Esophagus muscularis mucosa (tissue), 4 donors: ENCODE measurements at regions not wholly inside any gene's neighbourhood (a gene's known extent, or its start where the extent isn't known, plus 50 kb on each side); places are given as distances from the start of the nearest gene placed in this dataset.

Experiments
- DNase-seq: peaks from one replicate; pipeline ENCODE4 v3.0.0-alpha.2; 2017; ENCODE audit errors: extremely low spot score
- H3K27ac ChIP-seq, 4 donors: fragments of 200-600 bp; sonication (generic); replicated peaks in 1 of 4; 1 replicate in 3 of 4; 2 replicates in 1 of 4; pipeline ENCODE4 v1.5.1; 2016 to 2019; ENCODE audit warnings: mild to moderate bottlenecking in 1 of 4
- H3K27me3 ChIP-seq, 4 donors: fragments of 200-600 bp; sonication (generic); one replicate each; pipeline versions ENCODE4 v1.5.1 to v1.6.0; 2016 to 2019
- H3K36me3 ChIP-seq, 4 donors: fragments of 200-600 bp; sonication (generic); one replicate each; pipeline ENCODE4 v1.5.1; 2016 to 2019
- H3K4me1 ChIP-seq, 4 donors: fragments of 200-600 bp; sonication (generic); one replicate each; pipeline ENCODE4 v1.5.1; 2016 to 2019
- H3K4me3 ChIP-seq, 4 donors: fragments of 200-600 bp; sonication (generic); 1 replicate in 2 of 4; 2 replicates in 2 of 4; pipeline ENCODE4 v1.5.1; 2016 to 2019; ENCODE audit warnings: mild to moderate bottlenecking in 4 of 4, moderate library complexity in 1 of 4
- H3K9me3 ChIP-seq, 4 donors: fragments of 200-600 bp; sonication (generic); 1 replicate in 3 of 4; 2 replicates in 1 of 4; pipeline ENCODE4 v1.5.1; 2016 to 2019
- CTCF ChIP-seq, 3 experiments: fragments of 200-600 bp in 2 of 3; fragments of 450-650 bp in 1 of 3; sonication (generic) in 2 of 3; IDR thresholded peaks; one replicate each; pipeline ENCODE4 v1.5.1; 2017 to 2019; ENCODE audit warnings: antibody characterized with exemption in 3 of 3, mild to moderate bottlenecking in 2 of 3, moderate library complexity in 1 of 3
- EP300 ChIP-seq: sonication (generic); formaldehyde crosslinking; IDR thresholded peaks from one replicate; pipeline ENCODE4 v1.6.1; 2017; ENCODE audit warnings: antibody characterized with exemption
- POLR2A ChIP-seq: fragments of 450-650 bp; IDR thresholded peaks from one replicate; pipeline ENCODE4 v1.6.1; 2017; ENCODE audit warnings: antibody characterized with exemption, moderate library complexity, mild to moderate bottlenecking, low read depth
- POLR2AphosphoS5 ChIP-seq, 2 donors: sonication (generic); formaldehyde crosslinking; IDR thresholded peaks; one replicate each; pipeline ENCODE4 v1.6.1; 2017; ENCODE audit warnings: antibody characterized with exemption in 2 of 2
- WGBS: methylation state at CpG from one replicate; pipeline ENCODE4 v1.1.5; 2018; 5-methylcytosine and 5-hydroxymethylcytosine counted together
- intact Hi-C: fragments of 100-400 bp; cut with DNase I; formaldehyde crosslinking; loops from one replicate; pipeline ENCODE4 v1.15.1; 2023

- WGBS, result no CpG with 5 or more reads among the region's 2 CpGs
- H3K4me3 ChIP-seq, result no peak overlapping the region
- no peaks in the 10 kb centered on the region for H3K27me3 ChIP-seq
- H3K9me3 ChIP-seq, result peaks cover 0 to 21% (median 8%) of the 10 kb centered on the region in 4 donors
- intact Hi-C loops, result no loop called here
- H3K4me1 ChIP-seq, result no peaks in the 10 kb centered on the region
- DNase-seq, result no peak
- TF ChIP-seq POLR2A (no peak), POLR2AphosphoS5 (IDR thresholded peaks at IDR 0.05) (no peak), CTCF (IDR thresholded peaks at IDR 0.05) (no peak), EP300 (no peak)
- no peaks in the 10 kb centered on the region for H3K36me3 ChIP-seq
- H3K27ac ChIP-seq, result no peak overlapping the region
Observed at GRCh38 chr5:45800331-45800730, 104.2 kb upstream of the HCN1 start.

GRCh38 chr5:45799388-45799787 is 103.2 kb upstream of the HCN1 start:
- Histone ChIP-seq H3K4me1 (no peaks in the 10 kb centered on the region), H3K36me3 (no peaks in the 10 kb centered on the region), H3K27me3 (no peaks in the 10 kb centered on the region), H3K4me3 (no peak overlapping the region), H3K27ac (no peak overlapping the region), H3K9me3 (peaks cover 0 to 21% (median 8%) of the 10 kb centered on the region in 4 donors)
- 64% methylated on average over 1 of the region's 1 CpG for WGBS
- DNase-seq, result no peak
- intact Hi-C loops, result no loop called here
- TF ChIP-seq EP300 (no peak), CTCF (IDR thresholded peaks at IDR 0.05) (no peak), POLR2A (no peak), POLR2AphosphoS5 (IDR thresholded peaks at IDR 0.05) (no peak)

GRCh38 chr5:45796959-45797553 is 100.9 kb upstream of the HCN1 start:
- TF ChIP-seq POLR2A (no peak), CTCF (IDR thresholded peaks at IDR 0.05) (no peak), POLR2AphosphoS5 (IDR thresholded peaks at IDR 0.05) (no peak), EP300 (no peak)
- no peaks in the 10 kb centered on the region for H3K36me3 ChIP-seq
- intact Hi-C loops, result no loop called here
- H3K27me3 ChIP-seq, result no peaks in the 10 kb centered on the region
- DNase-seq, result no peak
- 68% methylated on average over 1 of the region's 1 CpG for WGBS
- H3K27ac ChIP-seq, result no peak overlapping the region
- no peak overlapping the region for H3K4me3 ChIP-seq
- H3K4me1 ChIP-seq, result no peaks in the 10 kb centered on the region
- H3K9me3 ChIP-seq, result peaks cover 0 to 21% (median 8%) of the 10 kb centered on the region in 4 donors

- no peak overlapping the region for H3K4me3 ChIP-seq
- H3K27me3 ChIP-seq, result no peaks in the 10 kb centered on the region
- no peaks in the 10 kb centered on the region for H3K36me3 ChIP-seq
- TF ChIP-seq CTCF (IDR thresholded peaks at IDR 0.05), result no peak
- TF ChIP-seq POLR2A, result no peak
- TF ChIP-seq POLR2AphosphoS5 (IDR thresholded peaks at IDR 0.05), result no peak
- TF ChIP-seq EP300, result no peak
- no peak for DNase-seq
- intact Hi-C loops, result no loop called here
- H3K27ac ChIP-seq, result no peak overlapping the region
- H3K4me1 ChIP-seq, result no peaks in the 10 kb centered on the region
- peaks cover 0 to 13% (median 3%) of the 10 kb centered on the region in 4 donors for H3K9me3 ChIP-seq
- WGBS, result 41% methylated on average over 1 of the region's 1 CpG
Observed at GRCh38 chr5:45795458-45795857, 99.3 kb upstream of the HCN1 start.
